Breast epithelium (tissue), 3 donors: ENCODE measurements at regions not wholly inside any gene's neighbourhood (a gene's known extent, or its start where the extent isn't known, plus 50 kb on each side); places are given as distances from the start of the nearest gene placed in this dataset.

Experiments
- CTCF ChIP-seq, 3 donors: fragments of 450-650 bp; IDR thresholded peaks; one replicate each; pipeline ENCODE4 v1.5.1; 2016 to 2017; ENCODE audit warnings: antibody characterized with exemption in 3 of 3, mild to moderate bottlenecking in 3 of 3, moderate library complexity in 3 of 3
- POLR2A ChIP-seq: fragments of 450-650 bp; IDR thresholded peaks from one replicate; pipeline ENCODE4 v1.6.1; 2016; ENCODE audit warnings: antibody characterized with exemption, mild to moderate bottlenecking, moderate library complexity

GRCh38 chr5:125551797-125552196 lies 805.4 kb upstream of the ZNF608 start:
- TF ChIP-seq CTCF (IDR thresholded peaks at IDR 0.05) (no peak), POLR2A (no peak)
